ENCODE measurements at regions not wholly inside any gene's neighbourhood (a gene's known extent, or its start where the extent isn't known, plus 50 kb on each side); places are given as distances from the start of the nearest gene placed in this dataset.
A peak's percentile ranks its signal among the peaks of the same experiment; 100 is the strongest.

DNA sequence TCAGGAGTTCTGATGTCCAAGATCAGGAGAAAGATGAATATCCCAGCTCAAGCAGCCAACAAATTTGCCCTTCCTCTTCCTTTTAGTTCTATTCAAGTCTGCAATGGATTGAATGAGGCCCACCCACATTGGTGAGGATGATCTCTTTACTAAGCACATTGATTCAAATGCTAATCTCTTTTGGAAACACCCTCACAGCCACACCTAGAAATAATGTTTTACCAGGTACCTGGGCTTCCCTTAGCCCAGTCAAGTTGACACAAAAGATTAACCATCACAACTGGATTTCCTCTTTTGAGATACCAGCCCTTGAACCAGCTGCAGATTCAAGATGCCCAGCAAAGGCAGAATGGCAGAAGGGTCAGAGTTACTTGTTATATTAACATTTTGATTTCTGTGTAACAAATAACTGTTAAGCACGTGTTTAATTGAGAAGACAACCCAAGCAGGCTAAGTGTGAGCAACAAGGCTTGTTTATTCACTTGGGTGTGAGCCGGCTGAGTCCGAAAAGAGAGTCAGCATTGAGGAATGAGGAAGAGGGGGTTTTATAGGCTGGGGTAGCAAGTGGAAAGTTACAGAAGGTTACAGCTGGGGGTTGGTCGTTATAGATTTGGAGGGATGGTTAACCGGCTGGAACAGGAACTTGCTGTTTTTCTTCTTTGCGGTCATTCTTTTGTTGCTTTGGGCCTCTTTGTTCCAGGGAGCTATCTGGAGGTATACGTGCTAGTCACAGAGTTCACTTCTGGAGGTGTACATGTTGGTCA is 180.3 kb downstream of the EMP1 start:
- DNase-seq = no peak

DNA sequence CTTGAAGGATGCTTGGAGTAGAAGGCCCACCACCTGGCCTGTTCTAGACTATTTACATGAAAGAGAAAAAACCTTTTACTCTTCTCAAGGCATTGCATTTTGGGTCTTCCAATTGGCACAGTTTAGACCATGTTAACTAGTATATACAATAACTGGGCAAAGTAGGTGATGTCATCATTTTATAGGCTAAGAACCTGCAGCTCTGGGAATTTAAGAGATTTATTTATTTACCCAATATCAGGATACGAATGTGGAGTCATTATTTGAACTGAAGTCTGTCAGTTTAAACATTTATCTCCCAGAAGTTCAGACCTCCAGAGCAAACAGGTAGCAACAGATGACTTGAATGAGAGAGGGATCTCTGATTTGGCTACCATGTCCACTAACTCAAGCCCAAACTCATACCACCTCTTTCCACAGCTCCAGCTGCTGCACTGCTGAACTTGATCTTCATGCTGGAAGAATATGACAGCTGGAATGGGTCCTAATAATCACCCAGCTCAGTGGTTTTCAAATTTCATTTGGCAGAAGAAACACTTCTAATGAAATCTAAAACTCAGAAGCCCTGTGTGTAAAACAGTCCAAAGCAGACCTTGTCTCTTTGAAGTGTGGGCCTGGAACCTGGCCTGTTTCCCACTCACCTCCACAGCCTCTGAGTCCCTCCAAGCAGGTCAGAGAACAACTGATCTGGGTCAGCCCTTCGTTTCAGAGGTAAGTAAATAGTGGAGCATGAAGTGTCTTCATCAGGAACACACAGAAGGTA is 179.2 kb downstream of the EMP1 start:
- no peak for DNase-seq

DNA sequence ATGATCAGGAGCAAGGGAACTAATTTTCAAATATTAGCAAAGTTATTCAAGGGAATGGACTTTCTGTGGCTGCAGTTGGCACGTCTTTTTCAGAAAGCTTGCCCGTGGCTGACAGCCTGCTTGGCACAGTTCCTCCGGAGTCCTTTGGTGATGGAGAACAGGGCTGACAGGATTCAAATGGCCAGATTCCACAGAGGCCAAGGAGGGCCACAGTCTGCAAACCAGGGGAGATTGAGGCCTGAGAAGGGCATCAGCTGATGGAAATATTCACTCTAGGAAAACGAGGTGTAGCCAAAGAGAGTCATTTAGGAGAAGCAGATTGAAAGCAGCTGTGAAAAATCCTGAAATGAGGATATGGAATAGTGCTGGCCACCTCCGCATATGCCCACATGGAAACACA is 178.3 kb downstream of the EMP1 start:
- DNase-seq = no peak

DNA sequence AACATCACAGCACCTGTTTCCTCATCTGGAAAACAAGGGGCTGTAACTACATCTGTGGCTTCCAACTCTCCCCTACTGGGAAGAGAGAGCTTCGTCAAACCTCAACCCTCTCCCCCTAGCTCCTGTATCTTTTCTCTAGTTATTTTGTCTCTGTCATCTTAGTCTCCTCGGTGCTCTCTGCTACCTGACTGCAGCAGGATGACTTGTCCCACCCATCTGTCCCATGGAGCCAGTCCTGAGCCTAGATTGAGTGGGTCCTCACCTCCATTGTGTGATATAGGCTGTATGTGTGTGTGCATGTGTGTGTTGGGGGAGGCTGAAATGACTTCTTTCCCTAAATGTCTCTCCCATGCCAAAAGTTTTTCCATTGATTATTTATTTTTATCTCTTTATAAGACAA is 177.3 kb downstream of the EMP1 start:
- DNase-seq = no peak

DNA sequence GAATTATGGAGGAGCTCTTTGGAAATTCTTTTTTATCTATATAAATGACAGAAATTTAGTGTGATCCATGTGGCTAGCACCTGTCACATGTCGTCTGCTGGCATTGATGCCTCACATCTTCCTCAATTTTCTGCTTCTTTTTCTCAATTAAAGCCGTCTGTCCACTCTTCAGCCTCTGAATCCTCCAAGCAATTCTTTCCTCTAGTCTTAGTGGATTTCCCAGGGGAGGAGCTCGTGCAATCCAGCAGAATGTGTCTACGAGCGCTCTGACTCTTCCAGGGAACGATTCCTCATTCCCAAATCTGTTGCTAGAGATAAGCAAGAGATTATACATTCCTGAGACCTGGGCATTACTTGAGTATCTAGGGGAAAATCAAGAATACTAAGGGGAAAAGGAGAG is 176.6 kb downstream of the EMP1 start:
- DNase-seq = no peak

DNA sequence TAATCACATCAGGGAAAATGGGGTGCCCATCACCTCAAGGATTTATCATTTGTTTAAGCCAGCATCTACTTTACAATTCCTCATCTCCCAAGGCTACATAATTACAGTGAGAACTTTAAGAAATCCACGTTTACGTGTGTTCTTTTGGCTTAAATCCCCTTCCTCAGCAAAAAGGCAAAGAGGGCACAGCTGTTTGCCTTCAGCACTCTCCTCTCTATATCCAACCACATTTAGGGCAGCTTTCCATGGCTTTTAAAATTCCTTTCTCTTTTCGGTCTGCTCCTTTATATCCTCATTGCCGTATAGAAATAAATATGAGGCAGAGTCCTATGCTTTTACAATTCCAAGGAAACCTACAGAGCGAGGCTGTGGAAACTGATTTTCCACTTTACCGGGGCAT is 175.9 kb downstream of the EMP1 start:
- DNase-seq = no peak

DNA sequence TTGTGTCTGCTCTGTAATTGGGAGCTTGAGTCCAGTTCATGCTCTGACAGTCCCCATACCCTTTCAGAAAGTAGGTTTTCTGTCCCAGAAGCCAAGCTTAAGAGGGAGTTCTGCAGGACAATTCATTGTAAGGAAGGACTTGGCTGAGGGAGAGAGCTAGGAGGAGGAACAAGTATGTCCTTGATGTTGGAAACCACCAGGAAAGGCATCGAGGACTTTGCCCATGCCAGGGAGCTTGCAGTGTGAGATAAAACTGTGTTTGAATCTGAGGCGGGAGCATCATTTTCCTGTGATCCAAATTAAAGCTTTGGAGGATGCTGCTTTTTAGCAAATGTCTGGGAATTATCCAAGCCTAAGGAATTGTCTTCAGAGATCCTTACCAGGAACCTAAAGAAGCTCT is 175.3 kb downstream of the EMP1 start:
- no peak for DNase-seq

DNA sequence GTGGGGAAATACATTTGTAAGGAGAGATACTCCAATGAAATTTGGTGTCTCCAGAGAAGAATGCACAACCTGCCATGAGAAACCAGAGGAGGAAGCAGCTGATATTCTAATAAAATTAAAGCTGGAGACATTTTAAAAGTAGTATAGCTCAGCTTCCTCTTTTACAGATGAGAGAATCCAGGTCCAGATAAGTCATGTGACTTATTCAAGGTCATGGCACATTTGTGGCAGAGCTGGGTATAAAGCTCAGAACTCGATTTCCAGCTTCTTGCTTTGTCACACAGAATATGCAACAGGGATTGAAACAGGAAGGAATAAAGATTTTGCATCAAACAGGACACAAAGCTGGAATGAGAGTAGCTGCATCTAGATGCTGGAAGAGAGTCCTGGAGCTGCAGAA is 174.8 kb downstream of the EMP1 start:
- DNase-seq = no peak

DNA sequence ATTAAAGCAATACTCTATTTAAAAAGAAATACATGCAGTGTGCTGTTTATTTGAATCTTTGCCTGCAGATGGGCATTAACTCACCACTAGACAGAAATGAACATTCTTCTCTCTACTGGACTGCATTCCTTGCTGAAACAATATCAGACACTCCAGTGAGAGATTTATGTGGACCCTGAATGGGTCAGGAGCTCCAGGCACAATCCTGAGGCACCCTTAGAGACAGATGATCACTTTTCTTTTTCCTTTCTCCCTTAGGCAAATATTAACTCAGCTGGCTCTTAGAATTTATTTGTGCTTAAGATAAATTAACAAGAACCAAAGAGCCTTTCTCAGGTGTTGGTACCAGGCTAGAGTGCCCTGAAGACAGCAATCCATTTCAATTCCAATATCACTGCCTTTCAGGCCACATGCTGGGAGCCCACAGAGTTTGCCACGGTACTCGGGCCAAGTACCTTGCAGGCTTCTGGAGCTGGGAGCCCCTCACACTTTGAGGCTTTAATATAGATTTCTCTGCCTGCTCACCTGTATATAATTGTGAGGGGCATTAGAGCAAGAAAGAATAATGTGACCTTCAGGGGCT is 173.0 kb downstream of the EMP1 start:
- no peak for DNase-seq

DNA sequence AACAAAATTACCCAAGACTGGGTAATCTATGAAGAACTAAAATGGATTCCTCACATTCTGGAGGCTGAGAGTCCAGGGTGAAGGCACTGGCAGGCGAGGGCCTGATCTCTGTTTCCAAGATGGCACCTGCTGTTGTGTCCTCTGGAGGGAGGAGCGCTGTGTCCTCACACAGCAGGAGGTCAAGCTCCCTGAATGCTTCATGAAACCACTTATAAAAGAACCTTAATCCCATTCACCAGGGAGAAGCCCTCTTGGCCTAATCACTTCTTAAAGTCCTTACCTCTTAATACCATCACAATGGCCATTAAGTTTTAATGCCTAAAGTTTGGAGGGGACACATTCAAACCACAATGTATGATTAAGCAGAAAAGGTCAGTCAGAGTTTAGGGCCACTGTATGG is 172.4 kb downstream of the EMP1 start:
- DNase-seq = no peak

DNA sequence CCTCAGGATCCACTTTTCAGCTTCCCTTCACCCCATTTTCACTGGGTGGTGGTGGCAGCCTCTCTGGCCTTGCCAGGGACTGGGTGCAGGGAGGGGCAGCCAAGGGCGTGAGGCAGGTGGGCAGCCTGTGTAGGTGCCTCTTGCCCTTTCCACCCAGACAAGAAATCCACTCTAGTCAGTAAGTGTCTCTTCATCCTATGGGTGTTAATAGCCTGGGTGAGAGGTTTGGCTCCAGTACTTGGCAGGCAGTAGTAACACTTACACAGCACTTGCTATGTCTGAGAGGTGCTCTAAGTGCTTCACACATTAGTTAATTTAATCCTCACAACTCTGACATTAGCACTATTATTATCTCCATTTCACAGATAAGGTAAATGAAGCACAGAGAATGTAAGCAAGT is 171.9 kb downstream of the EMP1 start:
- DNase-seq = no peak

DNA sequence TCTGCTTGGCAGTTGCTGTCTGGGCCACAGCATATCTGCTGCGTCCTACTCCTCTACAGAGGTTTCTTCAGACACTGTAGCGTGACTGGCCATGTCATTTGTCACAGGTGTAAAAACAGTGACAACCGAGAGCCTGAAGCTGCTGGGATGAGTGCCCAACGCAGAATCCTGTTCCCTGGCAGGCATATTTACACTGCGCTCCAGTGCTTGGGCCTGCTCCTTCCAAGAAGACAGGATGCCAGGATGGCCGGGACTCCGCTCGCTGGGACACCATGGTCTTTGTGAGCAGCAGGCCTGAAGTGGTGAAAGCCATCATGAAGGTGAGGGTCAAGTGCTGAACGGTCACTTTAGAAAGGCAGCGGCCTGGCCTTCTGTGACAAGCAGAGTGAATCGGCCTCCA is 171.4 kb downstream of the EMP1 start:
- no peak for DNase-seq

DNA sequence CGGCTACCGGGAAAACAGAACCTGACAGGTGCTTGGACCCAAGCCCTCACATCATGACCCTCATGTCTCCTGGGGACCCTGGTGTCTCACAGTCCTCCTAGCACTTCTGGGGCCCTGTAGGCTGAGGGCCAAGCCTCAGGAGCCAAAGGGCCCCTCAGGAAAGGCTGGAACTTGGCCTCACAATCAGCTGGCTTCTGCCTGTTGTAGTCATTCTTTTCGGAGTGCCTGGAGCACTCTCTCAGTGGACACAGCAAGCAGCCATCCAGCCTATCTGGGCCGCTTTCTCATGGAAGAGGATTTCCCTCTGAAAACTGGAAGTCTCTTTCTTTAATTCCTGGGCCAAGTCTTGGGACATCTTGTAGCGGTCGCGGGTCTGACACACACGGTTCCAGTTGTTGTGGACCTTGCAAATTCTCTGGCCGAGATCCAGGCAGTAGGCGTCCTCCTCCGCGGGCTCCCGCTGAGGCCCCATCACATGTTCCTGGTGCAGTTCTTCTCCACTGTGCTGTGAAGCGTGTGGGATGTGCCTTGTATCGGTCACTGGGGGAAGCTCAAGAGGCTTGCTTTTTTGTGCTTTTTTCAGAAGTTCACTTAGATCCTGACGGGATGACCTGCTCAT is 169.3 kb downstream of the EMP1 start:
- DNase-seq = no peak

DNA sequence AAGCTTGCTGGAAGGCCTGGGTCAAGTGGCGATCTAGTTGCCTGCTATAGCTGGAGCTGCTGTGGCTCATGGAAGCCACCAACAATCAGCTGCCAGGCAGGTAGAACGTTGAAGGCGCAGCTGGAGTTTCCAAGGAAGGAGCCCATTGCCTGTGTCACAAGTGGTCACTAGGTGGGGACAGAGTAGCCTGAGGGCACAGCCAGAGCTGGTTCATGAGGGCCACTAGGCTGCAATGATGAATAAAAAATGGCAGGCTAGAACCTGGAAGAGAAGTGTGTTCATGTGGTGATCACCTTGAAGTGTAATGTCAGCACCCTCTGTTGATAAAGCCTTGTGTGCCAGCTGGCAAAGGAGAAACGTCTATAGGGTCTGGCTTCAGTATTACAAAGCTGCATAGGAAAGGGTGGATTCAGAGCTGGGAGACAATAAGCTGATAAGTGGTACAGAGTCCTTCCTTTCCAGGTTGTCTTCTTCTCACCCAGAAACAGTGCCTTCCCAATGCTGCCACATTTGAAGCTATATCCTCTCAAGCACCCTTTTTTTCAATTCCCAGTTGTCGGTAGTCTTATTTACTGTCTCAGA is 165.8 kb downstream of the EMP1 start:
- DNase-seq = peak; percentile 26

DNA sequence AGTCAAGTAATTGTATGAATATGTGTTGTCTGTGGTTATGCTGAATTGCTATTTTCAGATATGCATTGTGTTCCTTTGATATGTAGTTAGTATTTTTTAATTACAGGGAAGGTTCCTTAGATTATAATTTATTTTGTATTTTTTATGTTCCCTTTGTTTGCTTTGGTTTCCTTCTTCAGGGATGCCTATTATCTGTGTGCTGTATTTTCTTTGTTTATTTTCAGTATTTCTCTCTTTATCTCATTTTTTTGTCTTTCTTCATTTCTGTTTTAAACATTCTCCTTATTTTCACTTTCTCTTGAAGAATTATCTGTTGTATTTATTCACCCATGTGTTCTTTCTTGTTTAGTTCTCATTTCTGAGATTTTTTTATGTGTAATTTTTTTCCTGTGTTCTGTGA is 163.1 kb downstream of the EMP1 start:
- no peak for DNase-seq

DNA sequence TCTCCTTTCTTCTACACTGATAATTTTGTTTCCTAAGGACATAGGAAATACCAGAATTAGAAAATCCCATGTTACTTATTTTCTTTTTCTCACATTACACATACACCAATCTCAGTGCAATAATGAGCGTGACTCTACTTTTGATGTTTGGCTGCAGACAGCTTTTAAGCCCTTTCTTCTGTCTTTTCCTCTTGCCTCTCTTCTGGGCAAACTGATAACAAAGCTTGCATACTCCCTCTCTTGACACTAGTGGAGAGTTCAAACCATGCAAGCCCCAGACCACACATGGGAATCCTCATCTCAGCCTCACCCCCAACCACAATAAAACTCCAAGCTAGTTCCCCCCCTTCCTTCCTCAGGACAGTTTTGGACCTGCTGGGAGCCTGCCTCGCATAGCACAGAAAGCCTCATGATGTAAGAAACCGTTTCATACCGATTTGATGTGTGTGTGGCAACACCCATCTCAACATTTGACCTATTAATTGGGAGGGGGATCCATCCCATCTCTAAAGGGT is 161.9 kb downstream of the EMP1 start:
- no peak for DNase-seq

DNA sequence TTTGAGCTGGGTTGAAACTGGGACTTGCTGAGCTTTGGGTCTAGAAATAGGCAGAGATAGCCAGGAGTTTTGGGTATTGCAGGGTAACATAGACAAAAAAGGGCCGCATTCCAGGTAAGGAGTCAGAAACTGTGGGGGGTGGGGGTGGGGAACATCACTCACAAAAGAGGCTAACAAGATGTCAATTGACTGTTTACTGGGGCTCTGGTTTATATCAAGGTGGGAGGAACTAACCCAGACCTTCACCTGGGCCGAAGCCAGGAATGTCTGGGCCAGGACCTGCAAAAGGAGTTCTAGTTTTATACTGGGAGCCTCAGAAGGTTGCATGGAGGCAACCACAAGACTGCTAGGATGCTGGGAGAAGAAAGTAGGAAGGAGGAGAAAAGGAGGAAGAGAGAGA is 154.4 kb downstream of the EMP1 start:
- no peak for DNase-seq

DNA sequence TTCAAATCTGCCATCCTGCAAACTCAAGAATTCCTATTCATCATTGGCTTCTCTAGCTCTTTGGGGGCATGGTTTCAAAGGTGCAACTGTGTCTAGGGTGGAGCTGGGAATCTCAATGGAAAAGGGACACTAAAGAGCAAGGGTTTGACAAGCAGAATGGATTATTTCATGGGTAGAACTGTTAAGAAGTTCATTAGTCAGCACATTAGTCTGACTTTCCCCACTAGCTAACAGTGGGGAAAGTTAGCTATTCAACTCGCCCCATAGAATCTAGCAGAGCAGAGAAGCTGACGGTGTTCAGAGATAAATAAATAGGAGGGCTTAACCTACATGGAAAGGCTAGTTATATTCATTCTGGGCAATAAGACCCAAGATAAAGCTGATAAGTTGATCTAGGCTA is 153.9 kb downstream of the EMP1 start:
- DNase-seq = no peak

DNA sequence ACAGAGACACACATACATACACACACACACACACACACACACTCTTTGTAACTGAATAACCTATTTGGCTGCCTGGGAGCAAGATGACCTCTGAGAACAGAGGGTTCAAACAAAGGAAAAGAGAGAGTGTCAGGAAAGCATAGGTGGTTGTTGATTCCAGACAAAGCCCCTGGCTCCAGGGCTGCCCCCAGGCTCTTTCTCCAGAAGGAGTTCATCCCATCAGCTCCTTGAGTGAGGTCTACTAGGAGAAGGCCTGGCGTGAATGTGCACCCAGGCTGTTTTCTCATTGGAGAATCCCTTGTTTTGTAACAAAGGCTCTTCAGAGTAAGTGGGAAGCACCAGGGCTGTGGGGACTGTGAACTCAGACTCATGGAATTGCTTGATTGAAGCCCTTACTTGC is 151.9 kb downstream of the EMP1 start:
- DNase-seq = no peak

DNA sequence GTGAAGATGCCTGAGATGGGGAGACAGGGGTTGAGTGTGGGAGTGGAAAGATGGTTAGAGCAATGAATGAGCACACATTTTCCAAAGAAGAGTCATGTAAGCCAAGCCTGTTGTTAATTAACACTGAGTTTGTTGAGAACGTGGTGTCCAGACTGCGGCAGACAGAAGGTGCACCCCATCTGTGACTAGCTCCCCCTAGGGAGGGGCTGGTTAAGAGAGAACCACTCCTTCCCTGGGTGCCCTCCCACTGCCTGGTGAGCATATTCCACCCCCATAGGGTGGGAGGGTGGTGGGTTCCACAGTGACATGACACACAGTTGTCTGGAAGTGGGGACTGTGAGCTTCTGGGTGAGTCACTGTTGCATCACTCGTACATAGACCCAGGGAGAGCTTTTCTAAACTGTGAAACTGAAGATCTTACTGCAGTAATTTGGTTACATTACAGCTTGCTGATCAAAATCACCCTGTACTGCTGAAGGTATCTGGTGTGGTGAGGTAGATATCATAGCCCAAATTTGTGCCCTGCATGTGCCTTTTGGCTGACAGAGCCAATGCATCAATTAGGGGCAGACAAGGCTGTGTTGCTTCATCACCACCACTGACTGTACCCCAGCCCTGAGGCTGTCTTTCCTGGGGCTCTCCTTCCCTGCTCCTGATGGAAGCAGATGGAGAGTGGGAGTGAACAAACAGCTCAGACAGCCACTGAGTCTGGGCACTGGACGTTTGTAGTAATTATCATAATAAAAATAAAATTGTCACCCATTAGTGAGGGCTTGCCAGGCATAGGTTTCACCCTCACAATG is 150.9 kb downstream of the EMP1 start:
- DNase-seq = no peak

DNA sequence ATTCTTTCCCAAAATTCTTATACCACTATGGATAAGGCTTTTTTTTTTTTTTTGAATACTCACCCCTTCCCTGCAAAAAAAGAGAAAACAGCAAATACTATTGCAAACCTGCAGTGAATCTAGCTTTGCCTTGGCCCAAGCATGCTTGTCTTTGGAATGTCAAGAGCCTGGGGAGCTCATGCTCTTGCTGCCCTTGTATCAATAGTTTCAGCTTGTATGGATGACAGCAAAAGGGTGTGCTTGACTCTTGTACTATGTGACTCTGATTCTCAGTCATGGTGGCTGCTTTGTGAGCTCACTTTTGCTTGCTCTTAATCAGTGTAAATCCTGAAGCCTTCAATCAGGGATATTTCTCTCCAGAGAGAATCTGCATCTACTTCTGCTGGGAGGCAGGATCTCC is 149.2 kb downstream of the EMP1 start:
- no peak for DNase-seq

DNA sequence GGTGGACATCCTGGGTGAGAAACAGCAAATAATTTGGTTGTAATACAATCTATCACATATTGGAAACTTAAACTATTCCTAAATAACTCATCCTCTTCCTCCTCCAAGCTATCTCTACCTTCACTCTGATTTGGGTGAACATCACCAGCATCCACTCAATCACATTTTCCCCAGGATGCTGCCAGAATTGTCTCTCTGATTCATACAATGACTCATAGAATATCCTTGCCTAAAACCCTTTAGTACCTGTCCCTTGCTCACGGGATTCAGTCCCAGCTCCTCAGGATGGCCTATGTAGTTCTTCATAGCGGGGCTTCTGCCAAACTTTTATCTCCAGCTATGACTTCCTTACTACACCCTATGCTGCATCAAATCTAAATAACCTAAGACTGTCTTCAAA is 146.8 kb downstream of the EMP1 start:
- no peak for DNase-seq
